SK-N-MC (cell line): ENCODE measurements at regions not wholly inside any gene's neighbourhood (a gene's known extent, or its start where the extent isn't known, plus 50 kb on each side); places are given as distances from the start of the nearest gene placed in this dataset.
"Not testable (repeated sequence)": the region's sequence is repeated elsewhere in the genome, so short reads cannot be mapped to it uniquely, and the experiment has no call there.

ENCODE experiments used
- EZH2 ChIP-seq: fragments of 200-600 bp; sonication (generic); IDR thresholded peaks from one replicate; pipeline ENCODE4 v1.6.1; 2017; ENCODE audit warnings: antibody characterized with exemption
- POLR2AphosphoS5 ChIP-seq: IDR thresholded peaks from 2 replicates; pipeline ENCODE4 v1.6.1; 2012; ENCODE audit warnings: mild to moderate bottlenecking, low read depth, low read length, borderline replicate concordance

GRCh38 chr12:38441871-38442281 lies 125.3 kb downstream of the ALG10B start:
- not testable (repeated sequence) for TF ChIP-seq EZH2, POLR2AphosphoS5
